PFSK-1 (cell line): ENCODE measurements at regions not wholly inside any gene's neighbourhood (a gene's known extent, or its start where the extent isn't known, plus 50 kb on each side); places are given as distances from the start of the nearest gene placed in this dataset.

Experiments
- FOXP2 ChIP-seq: optimal IDR thresholded peaks from 2 replicates; pipeline ENCODE3; 2011; ENCODE audit warnings: borderline replicate concordance, control low read depth, inconsistent platforms; ENCODE audit not compliant: insufficient read depth; ENCODE audit errors: extremely low read length, extremely low read depth
- POLR2AphosphoS5 ChIP-seq: IDR thresholded peaks from 2 replicates; pipeline ENCODE4 v1.6.1; 2012; ENCODE audit warnings: low read depth, mild to moderate bottlenecking, control low read depth, low read length, moderate library complexity
- SIN3A ChIP-seq: IDR thresholded peaks from 2 replicates; pipeline ENCODE4 v1.6.1; 2012; ENCODE audit warnings: mild to moderate bottlenecking, low read length, moderate library complexity, borderline replicate concordance; ENCODE audit not compliant: insufficient read depth
- TAF1 ChIP-seq: IDR thresholded peaks from 2 replicates; pipeline ENCODE4 v1.6.1; 2012; ENCODE audit warnings: low read length, control low read depth, borderline replicate concordance; ENCODE audit not compliant: insufficient read depth
- TF ChIP-seq, protein P1 (sequence below), 2 experiments: IDR thresholded peaks; 2 replicates each; pipeline versions ENCODE4 v1.6.1 to v1.8.0; 2011 to 2012; ENCODE audit warnings: low read depth in 2 of 2, low read length in 2 of 2, control low read depth in 1 of 2, inconsistent platforms in 1 of 2, mild to moderate bottlenecking in 1 of 2, moderate library complexity in 1 of 2; ENCODE audit not compliant: insufficient read depth in 1 of 2

DNA sequence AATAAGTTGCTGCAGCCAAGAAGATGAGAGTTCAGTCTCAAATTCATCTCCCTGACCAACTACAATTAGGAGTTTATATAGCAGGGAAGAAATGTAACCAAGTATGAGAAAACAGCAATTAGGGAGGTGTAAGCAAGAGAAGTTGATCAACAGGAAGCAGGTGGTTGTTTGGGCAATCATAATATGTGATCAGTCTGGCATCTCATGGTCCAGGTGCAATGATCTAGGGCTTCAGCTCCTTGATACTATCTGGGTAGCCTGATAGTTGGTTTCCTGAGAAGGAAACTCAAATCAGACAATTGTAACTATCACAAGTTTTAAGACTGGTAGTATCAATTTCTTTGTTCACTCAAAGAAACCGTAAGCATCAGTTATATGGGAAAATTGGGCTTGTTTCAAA is 1574.3 kb upstream of the PABPC4L start:
- no peak for TF ChIP-seq FOXP2
- TF ChIP-seq TAF1, result no peak
- no peak for TF ChIP-seq POLR2AphosphoS5
- no peak for TF ChIP-seq SIN3A
- TF ChIP-seq, protein P1, sequence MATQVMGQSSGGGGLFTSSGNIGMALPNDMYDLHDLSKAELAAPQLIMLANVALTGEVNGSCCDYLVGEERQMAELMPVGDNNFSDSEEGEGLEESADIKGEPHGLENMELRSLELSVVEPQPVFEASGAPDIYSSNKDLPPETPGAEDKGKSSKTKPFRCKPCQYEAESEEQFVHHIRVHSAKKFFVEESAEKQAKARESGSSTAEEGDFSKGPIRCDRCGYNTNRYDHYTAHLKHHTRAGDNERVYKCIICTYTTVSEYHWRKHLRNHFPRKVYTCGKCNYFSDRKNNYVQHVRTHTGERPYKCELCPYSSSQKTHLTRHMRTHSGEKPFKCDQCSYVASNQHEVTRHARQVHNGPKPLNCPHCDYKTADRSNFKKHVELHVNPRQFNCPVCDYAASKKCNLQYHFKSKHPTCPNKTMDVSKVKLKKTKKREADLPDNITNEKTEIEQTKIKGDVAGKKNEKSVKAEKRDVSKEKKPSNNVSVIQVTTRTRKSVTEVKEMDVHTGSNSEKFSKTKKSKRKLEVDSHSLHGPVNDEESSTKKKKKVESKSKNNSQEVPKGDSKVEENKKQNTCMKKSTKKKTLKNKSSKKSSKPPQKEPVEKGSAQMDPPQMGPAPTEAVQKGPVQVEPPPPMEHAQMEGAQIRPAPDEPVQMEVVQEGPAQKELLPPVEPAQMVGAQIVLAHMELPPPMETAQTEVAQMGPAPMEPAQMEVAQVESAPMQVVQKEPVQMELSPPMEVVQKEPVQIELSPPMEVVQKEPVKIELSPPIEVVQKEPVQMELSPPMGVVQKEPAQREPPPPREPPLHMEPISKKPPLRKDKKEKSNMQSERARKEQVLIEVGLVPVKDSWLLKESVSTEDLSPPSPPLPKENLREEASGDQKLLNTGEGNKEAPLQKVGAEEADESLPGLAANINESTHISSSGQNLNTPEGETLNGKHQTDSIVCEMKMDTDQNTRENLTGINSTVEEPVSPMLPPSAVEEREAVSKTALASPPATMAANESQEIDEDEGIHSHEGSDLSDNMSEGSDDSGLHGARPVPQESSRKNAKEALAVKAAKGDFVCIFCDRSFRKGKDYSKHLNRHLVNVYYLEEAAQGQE (IDR thresholded peaks at IDR 0.05; ENCODE audit: insufficient read depth in 1 of 2, low read depth in 2 of 2, low read length in 2 of 2), result no peak

DNA sequence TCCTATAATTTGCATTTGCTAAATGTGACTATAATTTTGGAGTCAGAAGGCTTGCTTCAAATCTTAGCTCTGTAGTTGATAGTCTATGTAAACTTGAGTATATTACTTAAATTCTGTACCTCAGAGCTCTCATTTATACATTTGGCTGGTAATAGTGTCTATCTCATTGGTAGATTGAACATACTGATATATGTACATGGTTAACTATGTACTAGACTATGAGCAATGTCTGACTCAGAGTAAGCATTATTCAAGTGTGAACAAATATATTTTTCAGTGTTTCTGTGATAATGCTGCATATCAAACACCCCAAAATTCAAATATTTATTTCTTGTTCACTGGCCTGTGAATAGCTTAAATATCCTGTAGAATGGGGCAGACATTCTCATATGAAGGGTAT is 1568.9 kb upstream of the PABPC4L start:
- no peak for TF ChIP-seq TAF1

DNA sequence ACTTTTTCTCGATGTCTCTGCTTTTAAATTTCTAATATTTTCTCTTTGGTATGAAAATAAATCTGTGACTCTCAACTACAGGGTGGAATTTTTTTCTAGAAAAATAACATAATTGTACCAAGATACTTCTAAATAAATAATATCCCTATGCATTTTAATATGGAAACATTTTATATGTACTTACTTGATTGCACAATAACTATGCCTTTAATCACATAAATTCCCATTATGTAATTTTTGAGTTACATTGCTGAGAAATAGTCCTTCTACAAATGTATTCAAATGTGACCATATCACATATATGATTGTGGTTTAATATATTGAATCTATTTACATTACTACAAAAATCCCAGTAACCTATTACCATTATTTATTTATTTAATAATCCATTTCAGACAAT is 1543.3 kb upstream of the PABPC4L start:
- TF ChIP-seq, protein P1 (IDR thresholded peaks at IDR 0.05; ENCODE audit: insufficient read depth in 1 of 2, low read depth in 2 of 2, low read length in 2 of 2), result no peak
- TF ChIP-seq SIN3A, result no peak

DNA sequence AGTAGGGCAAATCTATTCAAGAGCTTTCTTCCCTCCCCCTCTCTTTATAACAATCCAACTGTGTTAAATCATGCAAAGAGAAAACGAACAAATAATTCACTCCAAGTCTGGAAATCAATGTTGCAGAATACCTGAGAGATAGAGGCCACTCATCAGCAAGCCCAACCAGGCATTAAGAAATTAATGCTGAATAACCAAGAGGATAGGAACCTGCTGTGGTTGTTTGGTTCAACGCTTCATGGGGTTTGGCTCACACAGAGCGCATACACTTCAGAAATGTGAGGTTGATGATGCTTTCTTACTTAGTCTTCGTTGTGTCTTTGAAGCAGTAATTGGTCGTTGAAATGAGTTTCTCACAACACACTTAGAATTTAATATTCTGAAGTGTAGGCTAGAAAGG is 1540.0 kb upstream of the PABPC4L start:
- TF ChIP-seq POLR2AphosphoS5, result no peak
- TF ChIP-seq, protein P1 (IDR thresholded peaks at IDR 0.05; ENCODE audit: insufficient read depth in 1 of 2, low read depth in 2 of 2, low read length in 2 of 2), result no peak
- TF ChIP-seq SIN3A, result no peak
- TF ChIP-seq FOXP2, result no peak
- no peak for TF ChIP-seq TAF1

DNA sequence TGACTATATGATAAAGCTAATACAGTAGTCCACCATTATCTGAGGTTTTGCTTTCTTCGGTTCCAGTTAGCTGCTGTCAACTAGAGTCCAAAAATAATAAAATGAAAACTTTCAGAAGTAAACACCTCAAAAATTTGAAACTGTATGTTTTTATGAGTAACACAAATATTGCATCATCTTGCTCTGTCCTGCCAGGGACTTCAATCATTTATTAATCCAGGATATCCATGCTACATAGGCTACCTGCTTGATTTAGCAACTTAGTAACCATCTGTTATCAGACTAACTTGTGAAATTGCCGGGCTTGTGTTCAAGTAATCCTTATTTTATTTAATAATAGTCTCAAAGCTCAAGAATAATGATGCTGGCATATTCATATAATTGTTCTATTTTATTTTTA is 1537.8 kb upstream of the PABPC4L start:
- no peak for TF ChIP-seq TAF1
- no peak for TF ChIP-seq FOXP2
- TF ChIP-seq POLR2AphosphoS5, result no peak
- no peak for TF ChIP-seq SIN3A
- TF ChIP-seq, protein P1 (IDR thresholded peaks at IDR 0.05; ENCODE audit: insufficient read depth in 1 of 2, low read depth in 2 of 2, low read length in 2 of 2), result no peak

DNA sequence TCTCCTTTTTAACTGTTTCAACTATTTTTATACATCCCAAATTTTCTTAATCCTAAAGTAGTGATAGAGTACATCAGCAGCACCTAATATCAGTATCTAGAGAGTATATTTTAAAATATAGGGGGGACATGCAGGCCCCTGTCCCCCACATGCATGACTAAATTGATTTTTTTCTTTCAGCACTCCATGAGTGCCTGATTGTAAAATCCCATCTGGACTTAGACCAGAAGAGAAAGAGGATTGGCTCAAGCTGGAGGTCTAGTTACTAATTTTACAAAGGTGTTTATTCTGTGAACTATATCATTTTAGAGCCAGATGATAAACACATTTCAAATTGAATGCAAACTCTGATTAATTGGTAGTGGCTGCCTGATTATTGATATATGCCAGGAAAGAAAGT is 1533.9 kb upstream of the PABPC4L start:
- TF ChIP-seq TAF1 (no peak), FOXP2 (no peak), POLR2AphosphoS5 (no peak), SIN3A (no peak)
- TF ChIP-seq, protein P1 (IDR thresholded peaks at IDR 0.05; ENCODE audit: insufficient read depth in 1 of 2, low read depth in 2 of 2, low read length in 2 of 2), result no peak
